Transverse colon (tissue), 4 donors: ENCODE measurements at regions not wholly inside any gene's neighbourhood (a gene's known extent, or its start where the extent isn't known, plus 50 kb on each side); places are given as distances from the start of the nearest gene placed in this dataset.

Source experiments
- POLR2A ChIP-seq: fragments of 450-650 bp; IDR thresholded peaks from one replicate; pipeline ENCODE4 v1.6.1; 2016; ENCODE audit warnings: antibody characterized with exemption, mild to moderate bottlenecking, moderate library complexity
- POLR2AphosphoS5 ChIP-seq, 3 donors: sonication (generic); formaldehyde crosslinking; IDR thresholded peaks; one replicate each; pipeline ENCODE4 v1.6.1; 2016; ENCODE audit warnings: antibody characterized with exemption in 3 of 3
- TF ChIP-seq, protein P1 (sequence below), 5 experiments: fragments of 200-600 bp in 3 of 5; fragments of 450-650 bp in 2 of 5; sonication (generic) in 3 of 5; IDR thresholded peaks; 1 replicate in 2 of 5; 2 replicates in 3 of 5; pipeline ENCODE4 v1.5.1; 2016 to 2017; ENCODE audit warnings: antibody characterized with exemption in 5 of 5, inconsistent platforms in 3 of 5, mild to moderate bottlenecking in 2 of 5, moderate library complexity in 1 of 5

- TF ChIP-seq, protein P1, sequence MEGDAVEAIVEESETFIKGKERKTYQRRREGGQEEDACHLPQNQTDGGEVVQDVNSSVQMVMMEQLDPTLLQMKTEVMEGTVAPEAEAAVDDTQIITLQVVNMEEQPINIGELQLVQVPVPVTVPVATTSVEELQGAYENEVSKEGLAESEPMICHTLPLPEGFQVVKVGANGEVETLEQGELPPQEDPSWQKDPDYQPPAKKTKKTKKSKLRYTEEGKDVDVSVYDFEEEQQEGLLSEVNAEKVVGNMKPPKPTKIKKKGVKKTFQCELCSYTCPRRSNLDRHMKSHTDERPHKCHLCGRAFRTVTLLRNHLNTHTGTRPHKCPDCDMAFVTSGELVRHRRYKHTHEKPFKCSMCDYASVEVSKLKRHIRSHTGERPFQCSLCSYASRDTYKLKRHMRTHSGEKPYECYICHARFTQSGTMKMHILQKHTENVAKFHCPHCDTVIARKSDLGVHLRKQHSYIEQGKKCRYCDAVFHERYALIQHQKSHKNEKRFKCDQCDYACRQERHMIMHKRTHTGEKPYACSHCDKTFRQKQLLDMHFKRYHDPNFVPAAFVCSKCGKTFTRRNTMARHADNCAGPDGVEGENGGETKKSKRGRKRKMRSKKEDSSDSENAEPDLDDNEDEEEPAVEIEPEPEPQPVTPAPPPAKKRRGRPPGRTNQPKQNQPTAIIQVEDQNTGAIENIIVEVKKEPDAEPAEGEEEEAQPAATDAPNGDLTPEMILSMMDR (IDR thresholded peaks at IDR 0.05): no peak
- TF ChIP-seq POLR2AphosphoS5 (IDR thresholded peaks at IDR 0.05) (no peak), POLR2A (no peak)
Observed at GRCh38 chr14:39681782-39682399, 249.7 kb upstream of the FBXO33 start.
